ENCODE measurements at regions not wholly inside any gene's neighbourhood (a gene's known extent, or its start where the extent isn't known, plus 50 kb on each side); places are given as distances from the start of the nearest gene placed in this dataset.

- Histone ChIP-seq H4K20me1 (ENCODE audit: insufficient read depth, low read length) (no peaks in the 10 kb centered on the region), H3K27me3 (ENCODE audit: insufficient read depth, low read length) (peaks cover 42% of the 10 kb centered on the region), H3K4me2 (ENCODE audit: low read length) (no peak overlapping the region), H3K9me3 (ENCODE audit: insufficient read depth, low read depth, low read length) (no peaks in the 10 kb centered on the region), H3K36me3 (ENCODE audit: insufficient read depth, low read length) (no peaks in the 10 kb centered on the region), H3K4me3 (ENCODE audit: insufficient read depth, low read depth, low read length) (no peak overlapping the region), H2AFZ (ENCODE audit: low read depth, low read length) (no peak overlapping the region), H3K79me2 (ENCODE audit: insufficient read depth, low read length) (no peaks in the 10 kb centered on the region), H3K9ac (ENCODE audit: low read length) (no peak overlapping the region), H3K4me1 (ENCODE audit: insufficient read depth, low read length) (no peaks in the 10 kb centered on the region), H3K27ac (ENCODE audit: low read depth, low read length) (no peak overlapping the region)
- H3K36me3 Mint-ChIP-seq (ENCODE audit: low read depth, unreplicated experiment): no peaks in the 10 kb centered on the region
- TF ChIP-seq CTCF (IDR thresholded peaks at IDR 0.05; ENCODE audit: insufficient read depth, low read depth, low read length) (no peak), EZH2 (IDR thresholded peaks at IDR 0.05; ENCODE audit: insufficient read depth, low read length) (no peak)
- DNase-seq (ENCODE audit: low read depth): no peak
- no peaks in the 10 kb centered on the region for H3K27me3 Mint-ChIP-seq (ENCODE audit: low read depth, unreplicated experiment)
- no peak for FAIRE-seq
- peaks cover 5% of the 10 kb centered on the region for H3K4me1 Mint-ChIP-seq (ENCODE audit: low read depth, unreplicated experiment)
- no peaks in the 10 kb centered on the region for H3K9me3 Mint-ChIP-seq (ENCODE audit: unreplicated experiment)
- no peak overlapping the region for H3K27ac Mint-ChIP-seq (ENCODE audit: unreplicated experiment)
- no peak overlapping the region for H3K4me3 Mint-ChIP-seq (ENCODE audit: unreplicated experiment)
Observed at GRCh38 chr7:16068183-16068582, 353.2 kb downstream of the CRPPA start.

DNA sequence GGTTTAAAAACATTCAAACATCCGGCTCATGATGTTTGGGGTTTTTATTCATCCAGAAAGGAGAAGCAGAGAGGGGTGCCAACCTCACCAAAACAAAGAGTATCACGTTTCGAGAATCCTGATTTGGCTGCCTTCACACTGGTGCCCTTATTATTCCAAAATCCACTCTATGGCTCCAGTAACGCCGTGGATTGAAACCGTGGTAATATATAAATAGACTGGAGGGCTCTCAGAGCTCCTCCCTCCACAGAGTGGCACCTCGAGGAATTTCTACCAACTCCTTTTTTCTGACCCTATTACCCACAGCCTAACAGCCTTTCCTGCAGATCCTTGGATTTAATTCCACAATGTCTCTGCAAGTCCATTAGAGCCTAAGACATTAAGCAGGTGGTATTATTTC, 353.6 kb downstream of the CRPPA start:
- no peaks in the 10 kb centered on the region for H3K27me3 Mint-ChIP-seq (ENCODE audit: low read depth, unreplicated experiment)
- H3K9me3 ChIP-seq (ENCODE audit: insufficient read depth, low read depth, low read length): no peaks in the 10 kb centered on the region
- DNase-seq (ENCODE audit: low read depth) (no peak), FAIRE-seq (no peak)
- no peaks in the 10 kb centered on the region for H3K79me2 ChIP-seq (ENCODE audit: insufficient read depth, low read length)
- TF ChIP-seq EZH2 (IDR thresholded peaks at IDR 0.05; ENCODE audit: insufficient read depth, low read length) (no peak), CTCF (IDR thresholded peaks at IDR 0.05; ENCODE audit: insufficient read depth, low read depth, low read length) (no peak)
- peaks cover 43% of the 10 kb centered on the region for H3K27me3 ChIP-seq (ENCODE audit: insufficient read depth, low read length)
- H4K20me1 ChIP-seq (ENCODE audit: insufficient read depth, low read length): no peaks in the 10 kb centered on the region
- H3K36me3 ChIP-seq (ENCODE audit: insufficient read depth, low read length): no peaks in the 10 kb centered on the region
- H3K4me3 Mint-ChIP-seq (ENCODE audit: unreplicated experiment): no peak overlapping the region
- no peak overlapping the region for H3K27ac Mint-ChIP-seq (ENCODE audit: unreplicated experiment)
- H3K36me3 Mint-ChIP-seq (ENCODE audit: low read depth, unreplicated experiment): no peaks in the 10 kb centered on the region
- no peak overlapping the region for H3K4me3 ChIP-seq (ENCODE audit: insufficient read depth, low read depth, low read length)
- H3K4me1 ChIP-seq (ENCODE audit: insufficient read depth, low read length): no peaks in the 10 kb centered on the region
- H2AFZ ChIP-seq (ENCODE audit: low read depth, low read length): no peak overlapping the region
- no peak overlapping the region for H3K4me2 ChIP-seq (ENCODE audit: low read length)
- no peak overlapping the region for H3K9ac ChIP-seq (ENCODE audit: low read length)
- H3K27ac ChIP-seq (ENCODE audit: low read depth, low read length): no peak overlapping the region
- no peaks in the 10 kb centered on the region for H3K9me3 Mint-ChIP-seq (ENCODE audit: unreplicated experiment)
- peaks cover 5% of the 10 kb centered on the region for H3K4me1 Mint-ChIP-seq (ENCODE audit: low read depth, unreplicated experiment)

DNA sequence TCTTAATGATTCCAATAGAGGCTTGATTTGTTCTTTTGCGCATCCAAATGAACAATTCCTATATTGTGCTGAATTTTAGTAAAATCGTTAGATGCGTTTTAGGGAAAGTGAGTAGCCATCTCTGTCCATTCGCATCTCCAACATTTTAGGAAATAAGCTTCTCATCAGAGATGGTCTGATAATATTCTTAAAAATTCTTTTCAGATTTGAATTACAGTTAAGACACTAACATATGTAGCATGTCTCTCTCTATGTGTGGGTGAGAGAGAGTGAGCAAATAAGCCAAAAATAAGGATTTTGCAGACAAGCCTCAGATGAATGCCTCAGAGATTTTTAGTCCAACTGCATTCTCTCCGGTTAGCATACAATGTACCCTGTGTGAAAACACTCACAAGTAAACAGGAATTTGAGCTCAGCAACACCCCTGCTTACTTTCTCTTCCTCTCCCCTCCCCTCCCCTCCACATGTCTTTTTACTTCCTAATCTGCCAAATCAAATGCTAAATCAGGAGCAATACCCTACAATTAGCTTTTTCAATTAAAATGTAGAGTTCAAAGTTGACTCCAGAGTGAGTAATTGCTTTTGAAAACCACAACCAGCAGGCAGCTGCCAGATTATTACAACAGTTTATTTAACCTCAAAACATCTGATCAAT, 354.4 kb downstream of the CRPPA start:
- Mint-ChIP-seq H3K9me3 (ENCODE audit: unreplicated experiment) (no peaks in the 10 kb centered on the region), H3K27me3 (ENCODE audit: low read depth, unreplicated experiment) (no peaks in the 10 kb centered on the region), H3K36me3 (ENCODE audit: low read depth, unreplicated experiment) (no peaks in the 10 kb centered on the region), H3K4me3 (ENCODE audit: unreplicated experiment) (no peak overlapping the region), H3K27ac (ENCODE audit: unreplicated experiment) (no peak overlapping the region), H3K4me1 (ENCODE audit: low read depth, unreplicated experiment) (peaks cover 12% of the 10 kb centered on the region)
- peaks cover 43% of the 10 kb centered on the region for H3K27me3 ChIP-seq (ENCODE audit: insufficient read depth, low read length)
- H3K4me2 ChIP-seq (ENCODE audit: low read length): no peak overlapping the region
- no peak overlapping the region for H3K9ac ChIP-seq (ENCODE audit: low read length)
- no peaks in the 10 kb centered on the region for H3K36me3 ChIP-seq (ENCODE audit: insufficient read depth, low read length)
- H4K20me1 ChIP-seq (ENCODE audit: insufficient read depth, low read length): no peaks in the 10 kb centered on the region
- H3K9me3 ChIP-seq (ENCODE audit: insufficient read depth, low read depth, low read length): no peaks in the 10 kb centered on the region
- FAIRE-seq (no peak), DNase-seq (ENCODE audit: low read depth) (no peak)
- no peaks in the 10 kb centered on the region for H3K79me2 ChIP-seq (ENCODE audit: insufficient read depth, low read length)
- no peak overlapping the region for H3K4me3 ChIP-seq (ENCODE audit: insufficient read depth, low read depth, low read length)
- H3K27ac ChIP-seq (ENCODE audit: low read depth, low read length): no peak overlapping the region
- no peak overlapping the region for H2AFZ ChIP-seq (ENCODE audit: low read depth, low read length)
- TF ChIP-seq CTCF (IDR thresholded peaks at IDR 0.05; ENCODE audit: insufficient read depth, low read depth, low read length) (no peak), EZH2 (IDR thresholded peaks at IDR 0.05; ENCODE audit: insufficient read depth, low read length) (no peak)
- peaks cover 4% of the 10 kb centered on the region for H3K4me1 ChIP-seq (ENCODE audit: insufficient read depth, low read length)

All from astrocyte (in vitro differentiated cells and primary cell).